ENCODE measurements at regions not wholly inside any gene's neighbourhood (a gene's known extent, or its start where the extent isn't known, plus 50 kb on each side); places are given as distances from the start of the nearest gene placed in this dataset.

DNA sequence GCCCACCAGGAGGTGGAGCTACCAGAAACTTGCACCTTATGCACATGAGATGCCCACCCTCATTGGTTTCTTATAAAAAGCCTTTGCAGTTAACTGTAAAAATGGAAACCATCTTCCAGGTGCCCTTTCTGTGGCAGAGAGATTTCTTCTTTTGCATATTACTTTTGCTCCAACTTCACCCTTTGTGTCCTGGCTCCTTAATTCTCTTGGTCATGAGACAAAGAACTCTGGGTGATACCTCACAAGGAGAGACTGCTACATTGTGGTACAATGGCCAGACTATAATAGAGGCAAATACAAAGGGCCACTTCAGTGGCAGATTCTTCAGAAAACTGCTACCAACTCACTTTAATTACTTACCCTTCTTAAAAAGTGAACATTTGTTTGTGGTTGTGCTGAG, 76.4 kb upstream of the PTER start:
- TF ChIP-seq, protein P1, sequence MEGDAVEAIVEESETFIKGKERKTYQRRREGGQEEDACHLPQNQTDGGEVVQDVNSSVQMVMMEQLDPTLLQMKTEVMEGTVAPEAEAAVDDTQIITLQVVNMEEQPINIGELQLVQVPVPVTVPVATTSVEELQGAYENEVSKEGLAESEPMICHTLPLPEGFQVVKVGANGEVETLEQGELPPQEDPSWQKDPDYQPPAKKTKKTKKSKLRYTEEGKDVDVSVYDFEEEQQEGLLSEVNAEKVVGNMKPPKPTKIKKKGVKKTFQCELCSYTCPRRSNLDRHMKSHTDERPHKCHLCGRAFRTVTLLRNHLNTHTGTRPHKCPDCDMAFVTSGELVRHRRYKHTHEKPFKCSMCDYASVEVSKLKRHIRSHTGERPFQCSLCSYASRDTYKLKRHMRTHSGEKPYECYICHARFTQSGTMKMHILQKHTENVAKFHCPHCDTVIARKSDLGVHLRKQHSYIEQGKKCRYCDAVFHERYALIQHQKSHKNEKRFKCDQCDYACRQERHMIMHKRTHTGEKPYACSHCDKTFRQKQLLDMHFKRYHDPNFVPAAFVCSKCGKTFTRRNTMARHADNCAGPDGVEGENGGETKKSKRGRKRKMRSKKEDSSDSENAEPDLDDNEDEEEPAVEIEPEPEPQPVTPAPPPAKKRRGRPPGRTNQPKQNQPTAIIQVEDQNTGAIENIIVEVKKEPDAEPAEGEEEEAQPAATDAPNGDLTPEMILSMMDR (IDR thresholded peaks at IDR 0.05; ENCODE audit: low read depth, low read length), result no peak
- DNase-seq (ENCODE audit: low read depth, low spot score), result no peak
- in situ Hi-C loops (cut with HindIII; ENCODE audit: low sequenced_read_pairs), result no loop called here
- H3K4me3 ChIP-seq (ENCODE audit: low read depth, low read length), result no peak overlapping the region

DNA sequence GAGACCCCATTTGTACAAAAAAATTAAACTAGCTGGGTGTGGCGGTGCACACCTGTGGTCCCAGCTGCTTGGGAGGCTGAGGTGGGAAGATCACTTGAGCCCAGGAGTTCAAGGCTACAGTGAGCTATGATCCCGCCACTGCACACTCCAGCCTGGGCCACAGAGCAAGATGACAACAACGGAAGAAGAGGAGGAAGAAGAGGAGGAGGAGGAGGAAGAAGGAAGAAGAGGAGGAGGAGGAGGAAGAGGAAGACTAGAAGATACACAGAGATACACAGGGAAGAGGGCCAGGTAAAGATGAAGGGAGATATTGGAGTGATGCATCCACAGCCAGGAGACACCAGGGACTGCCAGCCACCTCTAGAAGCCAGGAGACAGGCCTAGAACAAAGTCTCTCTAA, 75.7 kb upstream of the PTER start:
- TF ChIP-seq, protein P1 (IDR thresholded peaks at IDR 0.05; ENCODE audit: low read depth, low read length), result no peak
- no peak overlapping the region for H3K4me3 ChIP-seq (ENCODE audit: low read depth, low read length)
- DNase-seq (ENCODE audit: low read depth, low spot score), result no peak
- in situ Hi-C loops (cut with HindIII; ENCODE audit: low sequenced_read_pairs), result no loop called here

DNA sequence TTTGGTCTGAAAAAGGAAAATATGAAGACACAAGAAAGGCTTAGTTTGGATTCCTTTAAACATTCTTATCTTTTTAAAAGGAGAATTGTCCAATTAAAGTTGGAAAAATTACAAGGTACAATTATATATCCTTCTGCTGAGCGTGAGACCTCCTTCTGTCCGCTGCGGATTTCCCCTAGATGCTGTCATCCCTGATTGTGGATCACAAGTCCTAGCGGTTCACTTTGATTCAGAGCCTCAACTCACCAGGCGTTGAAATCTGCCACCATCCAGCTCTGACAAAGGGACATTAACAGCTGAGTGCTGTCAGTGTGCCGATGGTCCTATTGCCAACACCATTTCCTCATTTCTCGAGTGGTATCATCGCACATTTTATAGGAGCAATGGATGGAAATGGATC, 73.1 kb upstream of the PTER start:
- in situ Hi-C loops (cut with HindIII; ENCODE audit: low sequenced_read_pairs), result no loop called here
- no peak overlapping the region for H3K4me3 ChIP-seq (ENCODE audit: low read depth, low read length)
- DNase-seq (ENCODE audit: low read depth, low spot score), result no peak
- TF ChIP-seq, protein P1 (IDR thresholded peaks at IDR 0.05; ENCODE audit: low read depth, low read length), result no peak

DNA sequence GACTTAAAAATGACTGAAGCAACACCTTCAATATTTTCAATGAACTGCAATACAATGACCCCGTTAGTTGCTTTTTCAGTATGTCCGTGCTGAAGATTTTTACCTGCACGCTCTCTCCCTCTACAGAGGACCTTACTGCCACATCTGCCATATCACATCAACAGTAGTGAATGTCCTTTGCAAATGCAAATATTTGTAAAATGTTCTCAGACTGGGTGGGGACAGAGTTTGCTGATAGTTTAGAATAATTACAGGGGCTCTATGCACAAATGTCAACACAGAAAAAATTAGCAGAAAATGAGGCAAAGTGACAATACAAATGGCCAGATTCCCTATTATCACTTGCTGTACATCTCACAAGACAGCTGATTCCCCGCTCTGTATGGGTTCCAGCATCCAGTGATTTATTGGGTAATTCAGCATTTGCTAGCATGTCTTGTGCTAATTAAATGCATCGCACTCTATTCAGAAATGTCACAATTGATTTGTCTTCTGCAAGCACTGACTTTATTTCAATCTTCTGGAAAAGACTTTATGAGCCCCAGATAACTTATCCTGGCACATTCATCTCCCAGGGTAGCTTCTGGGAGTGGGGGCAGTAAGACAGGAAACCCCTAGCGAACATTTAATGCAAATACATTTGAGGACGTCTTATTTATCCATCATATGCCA, 69.1 kb upstream of the PTER start:
- H3K4me3 ChIP-seq (ENCODE audit: low read depth, low read length), result no peak overlapping the region
- in situ Hi-C loops (cut with HindIII; ENCODE audit: low sequenced_read_pairs), result no loop called here
- no peak for DNase-seq (ENCODE audit: low read depth, low spot score)
- TF ChIP-seq, protein P1 (IDR thresholded peaks at IDR 0.05; ENCODE audit: low read depth, low read length), result no peak

DNA sequence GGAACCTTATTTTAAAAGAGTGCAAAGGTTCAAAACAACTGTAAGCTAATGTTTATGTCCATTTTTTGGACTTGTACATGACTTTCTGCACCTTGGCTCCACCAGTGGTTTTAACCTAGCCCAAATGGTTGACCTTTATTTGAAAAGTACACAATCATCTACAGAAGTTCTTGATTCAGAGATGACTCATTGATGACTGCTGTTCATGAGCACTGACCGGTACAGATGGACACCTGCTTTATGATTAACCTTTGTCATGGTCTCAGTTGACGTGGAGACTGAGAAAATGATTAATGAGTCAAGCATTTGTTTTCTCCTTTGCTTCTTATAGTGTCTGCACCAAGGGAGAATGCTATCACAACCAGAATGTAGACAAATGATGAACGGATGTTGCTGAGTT, 55.7 kb upstream of the PTER start:
- no peak for DNase-seq (ENCODE audit: low read depth, low spot score)
- TF ChIP-seq, protein P1 (IDR thresholded peaks at IDR 0.05; ENCODE audit: low read depth, low read length), result no peak
- H3K4me3 ChIP-seq (ENCODE audit: low read depth, low read length), result no peak overlapping the region
- in situ Hi-C loops (cut with HindIII; ENCODE audit: low sequenced_read_pairs), result no loop called here

DNA sequence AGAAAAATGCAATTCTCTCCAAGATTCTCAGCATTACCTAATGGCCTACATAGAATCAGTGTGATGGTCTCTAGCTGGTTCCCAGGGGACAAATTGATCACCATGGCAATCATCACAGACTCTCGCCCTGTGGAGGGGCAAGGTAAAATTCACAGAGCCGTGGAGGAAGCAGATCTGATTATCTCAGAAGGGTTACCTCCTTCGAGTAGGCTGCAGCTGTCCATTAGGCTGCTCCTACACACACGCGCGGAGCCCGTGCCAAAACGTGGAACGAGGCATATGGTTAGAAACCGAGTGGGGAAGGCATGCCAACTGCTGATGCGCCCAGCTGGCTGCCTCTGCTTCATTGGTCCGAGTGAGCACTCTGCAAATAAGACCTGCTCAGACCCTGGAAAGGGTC, 52.8 kb upstream of the PTER start:
- TF ChIP-seq, protein P1 (IDR thresholded peaks at IDR 0.05; ENCODE audit: low read depth, low read length), result no peak
- in situ Hi-C loops (cut with HindIII; ENCODE audit: low sequenced_read_pairs), result no loop called here
- no peak overlapping the region for H3K4me3 ChIP-seq (ENCODE audit: low read depth, low read length)
- DNase-seq (ENCODE audit: low read depth, low spot score), result no peak
